Neural cell (in vitro differentiated cells): ENCODE measurements at regions not wholly inside any gene's neighbourhood (a gene's known extent, or its start where the extent isn't known, plus 50 kb on each side); places are given as distances from the start of the nearest gene placed in this dataset.

Source experiments
- EZH2 ChIP-seq: fragments of 200-600, 300-800 bp; shearing (Covaris generic), sonication (generic); IDR thresholded peaks from 2 replicates; pipeline ENCODE4 v1.6.1; 2014; ENCODE audit warnings: antibody characterized with exemption, low read length, borderline replicate concordance, mild to moderate bottlenecking; ENCODE audit not compliant: insufficient read depth, poor library complexity, severe bottlenecking
- SMC3 ChIP-seq: fragments of 450-650 bp; conservative IDR thresholded peaks from 2 replicates; pipeline ENCODE4 v1.6.1; 2014; ENCODE audit warnings: antibody characterized with exemption, mild to moderate bottlenecking, moderate library complexity; ENCODE audit not compliant: poor library complexity

GRCh38 chr13:90868321-90868920 is 479.1 kb upstream of the MIR17HG start:
- TF ChIP-seq SMC3 (peak; percentile 85), EZH2 (no peak)
